Peyer's patch (tissue), 4 donors: ENCODE measurements at regions not wholly inside any gene's neighbourhood (a gene's known extent, or its start where the extent isn't known, plus 50 kb on each side); places are given as distances from the start of the nearest gene placed in this dataset.

Source experiments
- DNase-seq, 3 donors: peaks; one replicate each; pipeline ENCODE4 v3.0.0-alpha.2; 2017 to 2019
- H3K27ac ChIP-seq, 4 donors: fragments of 200-600 bp; sonication (generic); one replicate each; pipeline ENCODE4 v1.5.1; 2016 to 2019
- H3K27me3 ChIP-seq, 2 donors: fragments of 200-600 bp; sonication (generic); one replicate each; pipeline ENCODE4 v1.5.1; 2019
- H3K36me3 ChIP-seq, 3 donors: fragments of 200-600 bp; sonication (generic); one replicate each; pipeline ENCODE4 v1.5.1; 2016 to 2019
- H3K4me1 ChIP-seq, 4 donors: fragments of 200-600 bp; sonication (generic); one replicate each; pipeline ENCODE4 v1.5.1; 2016 to 2019
- H3K4me3 ChIP-seq, 4 donors: fragments of 200-600 bp; sonication (generic); 1 replicate in 3 of 4; 2 replicates in 1 of 4; pipeline ENCODE4 v1.5.1; 2016 to 2019; ENCODE audit warnings: mild to moderate bottlenecking in 1 of 4
- H3K9me3 ChIP-seq, 4 donors: fragments of 200-600 bp; sonication (generic); one replicate each; pipeline ENCODE4 v1.5.1; 2016 to 2019; ENCODE audit warnings: mild to moderate bottlenecking in 1 of 4
- POLR2A ChIP-seq, 2 donors: fragments of 450-650 bp; IDR thresholded peaks; one replicate each; pipeline ENCODE4 v1.5.1; 2017; ENCODE audit warnings: antibody characterized with exemption in 2 of 2, mild to moderate bottlenecking in 2 of 2, moderate library complexity in 2 of 2
- TF ChIP-seq, protein P1 (sequence below), 6 experiments: fragments of 450-650 bp in 4 of 6; fragments of 200-600 bp in 2 of 6; sonication (generic) in 1 of 6; IDR thresholded peaks; one replicate each; pipeline ENCODE4 v1.5.1; 2017 to 2019; ENCODE audit warnings: antibody characterized with exemption in 6 of 6, mild to moderate bottlenecking in 3 of 6, moderate library complexity in 1 of 6

DNA sequence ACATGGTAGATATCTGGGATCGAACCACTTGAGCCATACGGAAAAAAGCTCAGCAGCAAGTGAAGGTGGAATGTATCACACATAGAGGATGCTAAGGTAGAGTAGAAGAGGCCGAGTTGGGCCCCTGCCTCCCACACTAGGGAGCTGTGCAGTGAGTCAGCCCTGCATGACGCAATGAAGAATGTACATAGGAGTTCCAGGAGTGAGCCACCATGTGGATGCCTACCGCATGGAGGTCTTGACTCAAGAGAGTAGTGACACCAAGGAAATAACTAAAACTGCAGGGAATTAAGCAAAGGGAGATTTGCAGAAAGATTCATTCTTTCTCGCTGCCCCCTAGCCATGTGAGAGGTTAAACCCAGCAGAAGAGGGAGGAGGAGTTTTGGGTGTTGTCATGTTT, 389.6 kb upstream of the IGFBP7 start:
- TF ChIP-seq POLR2A (IDR thresholded peaks at IDR 0.05), result no peak
- TF ChIP-seq, protein P1, sequence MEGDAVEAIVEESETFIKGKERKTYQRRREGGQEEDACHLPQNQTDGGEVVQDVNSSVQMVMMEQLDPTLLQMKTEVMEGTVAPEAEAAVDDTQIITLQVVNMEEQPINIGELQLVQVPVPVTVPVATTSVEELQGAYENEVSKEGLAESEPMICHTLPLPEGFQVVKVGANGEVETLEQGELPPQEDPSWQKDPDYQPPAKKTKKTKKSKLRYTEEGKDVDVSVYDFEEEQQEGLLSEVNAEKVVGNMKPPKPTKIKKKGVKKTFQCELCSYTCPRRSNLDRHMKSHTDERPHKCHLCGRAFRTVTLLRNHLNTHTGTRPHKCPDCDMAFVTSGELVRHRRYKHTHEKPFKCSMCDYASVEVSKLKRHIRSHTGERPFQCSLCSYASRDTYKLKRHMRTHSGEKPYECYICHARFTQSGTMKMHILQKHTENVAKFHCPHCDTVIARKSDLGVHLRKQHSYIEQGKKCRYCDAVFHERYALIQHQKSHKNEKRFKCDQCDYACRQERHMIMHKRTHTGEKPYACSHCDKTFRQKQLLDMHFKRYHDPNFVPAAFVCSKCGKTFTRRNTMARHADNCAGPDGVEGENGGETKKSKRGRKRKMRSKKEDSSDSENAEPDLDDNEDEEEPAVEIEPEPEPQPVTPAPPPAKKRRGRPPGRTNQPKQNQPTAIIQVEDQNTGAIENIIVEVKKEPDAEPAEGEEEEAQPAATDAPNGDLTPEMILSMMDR (IDR thresholded peaks at IDR 0.05), result no peak
- Histone ChIP-seq H3K27me3 (no peaks in the 10 kb centered on the region), H3K36me3 (no peaks in the 10 kb centered on the region), H3K9me3 (no peaks in the 10 kb centered on the region), H3K27ac (no peak overlapping the region), H3K4me3 (no peak overlapping the region), H3K4me1 (no peaks in the 10 kb centered on the region)
- no peak for DNase-seq

DNA sequence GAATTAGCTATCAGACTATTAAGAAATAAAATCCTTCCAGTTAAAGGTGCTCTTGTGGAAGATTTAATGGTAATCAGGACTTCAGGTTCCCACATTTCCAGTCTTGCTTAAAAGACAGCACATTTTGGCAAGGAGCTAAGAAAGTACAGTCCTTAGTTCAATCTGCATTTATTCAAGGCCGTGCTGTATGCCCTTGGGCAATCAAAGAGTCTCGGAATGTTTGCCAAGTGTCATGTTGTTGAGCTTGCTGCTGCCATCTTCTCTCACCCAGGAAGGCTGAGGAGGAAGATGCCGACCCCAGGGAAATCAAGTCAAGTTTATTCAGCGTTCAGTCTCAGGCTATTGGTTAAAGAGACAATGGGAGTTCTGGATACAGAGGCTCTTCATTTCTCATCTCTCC, 388.1 kb upstream of the IGFBP7 start:
- TF ChIP-seq POLR2A (IDR thresholded peaks at IDR 0.05), result no peak
- TF ChIP-seq, protein P1 (IDR thresholded peaks at IDR 0.05), result no peak
- Histone ChIP-seq H3K27me3 (no peaks in the 10 kb centered on the region), H3K36me3 (no peaks in the 10 kb centered on the region), H3K4me3 (no peak overlapping the region), H3K27ac (no peak overlapping the region), H3K4me1 (no peaks in the 10 kb centered on the region), H3K9me3 (no peaks in the 10 kb centered on the region)
- DNase-seq, result no peak

DNA sequence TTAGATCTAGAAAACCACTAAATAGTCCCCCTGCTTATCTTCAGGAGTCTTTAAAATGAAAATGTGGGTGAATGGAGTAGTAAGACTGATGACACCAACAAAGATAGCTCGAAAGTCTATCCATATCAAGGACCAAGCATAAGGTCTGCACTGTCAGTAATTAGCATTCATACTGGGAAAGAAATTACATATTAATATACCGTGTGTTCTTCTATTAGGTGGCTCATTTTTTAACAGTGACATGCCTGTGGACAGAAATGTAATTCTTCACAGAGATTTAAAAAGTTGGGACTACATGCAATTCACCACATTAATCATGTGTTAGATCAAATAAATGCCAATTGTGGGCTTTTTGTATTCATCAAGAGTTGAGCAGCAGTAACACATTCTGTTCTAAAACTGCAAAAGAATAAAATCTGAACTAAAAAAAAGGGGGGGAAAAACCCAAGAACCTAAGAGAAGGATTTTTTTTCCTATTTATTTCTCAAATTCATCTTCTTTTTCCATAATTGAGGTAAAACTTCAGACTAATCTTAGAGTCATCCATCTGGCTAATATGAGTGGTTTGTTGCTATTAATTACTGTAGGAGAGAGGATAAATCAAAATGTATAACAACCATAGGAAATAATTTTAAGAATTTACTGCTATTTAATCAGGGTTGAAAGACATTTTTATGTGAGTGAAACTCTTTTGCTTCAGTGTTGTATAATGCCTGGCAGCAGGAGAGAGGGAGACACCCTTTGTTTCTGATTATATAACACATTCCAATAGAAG, 386.7 kb upstream of the IGFBP7 start:
- H3K9me3 ChIP-seq, result no peaks in the 10 kb centered on the region
- DNase-seq, result no peak
- H3K27ac ChIP-seq, result no peak overlapping the region

DNA sequence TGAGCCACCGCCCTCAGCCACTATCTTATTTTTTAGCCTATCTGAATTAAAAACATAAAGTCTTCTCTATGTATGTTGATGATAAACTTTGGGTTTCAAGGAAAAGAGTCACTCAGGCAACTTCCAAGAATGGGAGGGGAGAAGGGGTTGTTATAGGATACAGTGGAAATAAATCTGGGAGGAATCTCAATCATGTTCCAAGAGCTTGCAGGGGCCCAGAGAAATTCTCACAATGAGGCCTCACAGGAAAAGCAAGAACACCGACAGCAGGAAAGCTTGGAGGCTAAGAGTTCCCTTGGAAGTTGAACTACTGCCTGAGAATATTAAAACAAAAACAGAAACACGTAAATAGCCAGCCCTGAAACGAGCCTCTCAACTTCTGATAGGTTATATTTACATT, 384.6 kb upstream of the IGFBP7 start:
- no peak overlapping the region for H3K4me3 ChIP-seq
- H3K27ac ChIP-seq, result no peak overlapping the region
- DNase-seq, result no peak
- no peaks in the 10 kb centered on the region for H3K27me3 ChIP-seq
- H3K9me3 ChIP-seq, result no peaks in the 10 kb centered on the region
- H3K4me1 ChIP-seq, result no peaks in the 10 kb centered on the region
- no peaks in the 10 kb centered on the region for H3K36me3 ChIP-seq
- no peak for TF ChIP-seq POLR2A (IDR thresholded peaks at IDR 0.05)
- TF ChIP-seq, protein P1 (IDR thresholded peaks at IDR 0.05), result no peak

More for the DNA sequence above, 386.7 kb upstream of the IGFBP7 start:
- no peak for TF ChIP-seq POLR2A (IDR thresholded peaks at IDR 0.05)
- TF ChIP-seq, protein P1 (IDR thresholded peaks at IDR 0.05), result no peak
- H3K36me3 ChIP-seq, result no peaks in the 10 kb centered on the region
- H3K27me3 ChIP-seq, result no peaks in the 10 kb centered on the region
- no peaks in the 10 kb centered on the region for H3K4me1 ChIP-seq
- H3K4me3 ChIP-seq, result no peak overlapping the region

DNA sequence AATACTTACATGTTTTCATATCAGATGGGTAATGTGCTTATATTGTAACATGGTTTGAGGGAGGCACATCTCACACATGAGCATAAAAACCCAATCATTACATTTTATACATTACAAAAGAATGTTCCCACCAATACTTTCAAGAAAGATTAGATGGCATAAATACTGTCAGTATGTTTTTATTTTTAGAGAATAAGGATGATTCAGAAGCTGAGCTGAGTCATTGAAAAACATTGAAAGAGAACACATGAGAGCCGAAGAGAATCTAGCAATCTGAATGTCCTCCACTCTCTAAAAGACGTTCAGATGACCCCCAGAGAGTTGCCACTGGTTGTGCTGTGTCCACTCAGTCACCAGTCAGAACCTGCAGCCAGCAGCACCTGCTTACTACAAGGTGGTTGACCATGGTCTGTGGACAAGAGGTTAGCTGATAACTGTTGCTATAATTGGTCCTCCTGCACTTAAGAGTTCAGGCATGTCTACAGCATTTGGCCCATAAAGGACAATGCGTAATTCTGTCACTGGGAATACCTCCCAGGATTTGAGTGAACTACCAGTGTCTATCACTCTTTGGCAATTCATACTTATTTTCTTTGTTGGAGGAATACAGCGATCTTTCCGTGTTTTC, 382.2 kb upstream of the IGFBP7 start:
- Histone ChIP-seq H3K4me1 (no peaks in the 10 kb centered on the region), H3K27me3 (no peaks in the 10 kb centered on the region), H3K27ac (no peak overlapping the region), H3K36me3 (no peaks in the 10 kb centered on the region), H3K4me3 (no peak overlapping the region), H3K9me3 (no peaks in the 10 kb centered on the region)
- TF ChIP-seq, protein P1 (IDR thresholded peaks at IDR 0.05), result no peak
- no peak for TF ChIP-seq POLR2A (IDR thresholded peaks at IDR 0.05)
- DNase-seq, result no peak
